HG02642 (cell line): ENCODE measurements at regions not wholly inside any gene's neighbourhood (a gene's known extent, or its start where the extent isn't known, plus 50 kb on each side); places are given as distances from the start of the nearest gene placed in this dataset.

Experiments
- ATAC-seq: cut with Tn5 transposase; IDR thresholded peaks from one replicate; pipeline ENCODE4 v1.9.1; 2021; ENCODE audit warnings: mild to moderate bottlenecking; ENCODE audit not compliant: unreplicated experiment, poor library complexity

- ATAC-seq = no peak
Measured at GRCh38 chr1:68332041-68332440, 99.7 kb upstream of the WLS start.

GRCh38 chr1:68331117-68331865 lies 99.0 kb upstream of the WLS start:
- ATAC-seq = no peak

- no peak for ATAC-seq
Measured at GRCh38 chr1:68330391-68330790, 98.1 kb upstream of the WLS start.

- no peak for ATAC-seq
Measured at GRCh38 chr1:68329096-68329835, 96.9 kb upstream of the WLS start.

- no peak for ATAC-seq
Measured at GRCh38 chr1:68328490-68328889, 96.2 kb upstream of the WLS start.

- no peak for ATAC-seq
Measured at GRCh38 chr1:68327414-68327813, 95.1 kb upstream of the WLS start.

- ATAC-seq = no peak
Measured at GRCh38 chr1:68326481-68326880, 94.2 kb upstream of the WLS start.

GRCh38 chr1:68324316-68324715 lies 92.0 kb upstream of the WLS start:
- ATAC-seq = no peak

GRCh38 chr1:68322837-68323687 lies 90.7 kb upstream of the WLS start:
- no peak for ATAC-seq

GRCh38 chr1:68322096-68322495 lies 89.8 kb upstream of the WLS start:
- no peak for ATAC-seq

GRCh38 chr1:68321084-68321685 lies 88.9 kb upstream of the WLS start:
- peak; percentile 52 for ATAC-seq

- no peak for ATAC-seq
Measured at GRCh38 chr1:68320349-68320748, 88.0 kb upstream of the WLS start.

- no peak for ATAC-seq
Measured at GRCh38 chr1:68319907-68320306, 87.6 kb upstream of the WLS start.

- no peak for ATAC-seq
Measured at GRCh38 chr1:68317543-68317942, 85.2 kb upstream of the WLS start.

- no peak for ATAC-seq
Measured at GRCh38 chr1:68314151-68314780, 81.9 kb upstream of the WLS start.

- no peak for ATAC-seq
Measured at GRCh38 chr1:68313735-68314134, 81.4 kb upstream of the WLS start.

GRCh38 chr1:68308034-68308433 lies 75.7 kb upstream of the WLS start:
- no peak for ATAC-seq

GRCh38 chr1:68307378-68307787 lies 75.1 kb upstream of the WLS start:
- no peak for ATAC-seq

GRCh38 chr1:68301471-68302001 lies 69.2 kb upstream of the WLS start:
- ATAC-seq = no peak
